ENCODE measurements at regions not wholly inside any gene's neighbourhood (a gene's known extent, or its start where the extent isn't known, plus 50 kb on each side); places are given as distances from the start of the nearest gene placed in this dataset.
"Not testable (repeated sequence)": the region's sequence is repeated elsewhere in the genome, so short reads cannot be mapped to it uniquely, and the experiment has no call there.

- DNase-seq: no peak
Observed at GRCh38 chr6:74070091-74070490, 374.1 kb downstream of the CD109 start.

- no peak for DNase-seq
Observed at GRCh38 chr6:74069089-74069581, 373.1 kb downstream of the CD109 start.

- DNase-seq: no peak
Observed at GRCh38 chr6:74066168-74066871, 370.3 kb downstream of the CD109 start.

GRCh38 chr6:74065705-74066104 lies 369.7 kb downstream of the CD109 start:
- no peak for DNase-seq

- DNase-seq: no peak
Observed at GRCh38 chr6:74063391-74063790, 367.4 kb downstream of the CD109 start.

GRCh38 chr6:74061201-74061600 lies 365.2 kb downstream of the CD109 start:
- DNase-seq: no peak

- DNase-seq: no peak
Observed at GRCh38 chr6:74060354-74060753, 364.4 kb downstream of the CD109 start.

- no peak for DNase-seq
Observed at GRCh38 chr6:74058606-74059005, 362.6 kb downstream of the CD109 start.

GRCh38 chr6:74057326-74057725 lies 361.3 kb downstream of the CD109 start:
- DNase-seq: no peak

GRCh38 chr6:74054190-74054589 lies 358.2 kb downstream of the CD109 start:
- no peak for DNase-seq

- DNase-seq: no peak
Observed at GRCh38 chr6:74050921-74051320, 354.9 kb downstream of the CD109 start.

GRCh38 chr6:74048387-74048786 lies 352.4 kb downstream of the CD109 start:
- DNase-seq: no peak

- no peak for DNase-seq
Observed at GRCh38 chr6:74044417-74045096, 348.6 kb downstream of the CD109 start.

- no peak for DNase-seq
Observed at GRCh38 chr6:74041420-74041819, 345.4 kb downstream of the CD109 start.

GRCh38 chr6:74018825-74019224 lies 322.8 kb downstream of the CD109 start:
- DNase-seq: no peak

GRCh38 chr6:74015427-74015826 lies 319.4 kb downstream of the CD109 start:
- DNase-seq: no peak

GRCh38 chr6:74000666-74001490 lies 304.9 kb downstream of the CD109 start:
- no peak for DNase-seq

GRCh38 chr6:73990609-73991238 lies 294.7 kb downstream of the CD109 start:
- not testable (repeated sequence) for DNase-seq

GRCh38 chr6:73989428-73989827 lies 293.4 kb downstream of the CD109 start:
- no peak for DNase-seq

- DNase-seq: no peak
Observed at GRCh38 chr6:73985891-73986290, 289.9 kb downstream of the CD109 start.

- no peak for DNase-seq
Observed at GRCh38 chr6:73984571-73985210, 288.7 kb downstream of the CD109 start.

GRCh38 chr6:73983367-73983766 lies 287.4 kb downstream of the CD109 start:
- no peak for DNase-seq

GRCh38 chr6:73980096-73980495 lies 284.1 kb downstream of the CD109 start:
- DNase-seq: no peak
